ENCODE measurements at regions not wholly inside any gene's neighbourhood (a gene's known extent, or its start where the extent isn't known, plus 50 kb on each side); places are given as distances from the start of the nearest gene placed in this dataset.
A peak's percentile ranks its signal among the peaks of the same experiment; 100 is the strongest.
"Not testable (repeated sequence)": the region's sequence is repeated elsewhere in the genome, so short reads cannot be mapped to it uniquely, and the experiment has no call there.

DNA sequence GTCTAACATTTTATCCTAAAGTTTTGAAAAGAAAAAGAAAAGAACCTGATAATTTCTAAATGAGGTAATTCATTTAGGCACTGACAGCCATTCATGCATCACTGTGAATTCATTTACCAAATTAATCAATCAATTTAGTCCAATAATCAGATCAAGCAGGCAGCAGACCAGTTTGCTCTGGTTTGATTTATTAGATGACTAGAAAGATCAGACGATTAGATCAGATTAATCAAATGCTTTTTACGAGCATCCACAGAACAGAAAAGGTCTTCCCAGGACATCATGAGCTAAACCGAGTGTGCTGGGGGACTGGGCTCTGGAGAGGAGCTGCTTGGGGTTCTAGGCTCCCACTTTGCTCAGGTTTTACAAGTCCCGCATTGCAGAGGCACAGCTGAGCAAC lies 226.5 kb upstream of the MYO3A start:
- intact Hi-C loops (cut with DNase I, micrococcal nuclease) = no loop called here
- no peak for DNase-seq
- no peak for ATAC-seq

DNA sequence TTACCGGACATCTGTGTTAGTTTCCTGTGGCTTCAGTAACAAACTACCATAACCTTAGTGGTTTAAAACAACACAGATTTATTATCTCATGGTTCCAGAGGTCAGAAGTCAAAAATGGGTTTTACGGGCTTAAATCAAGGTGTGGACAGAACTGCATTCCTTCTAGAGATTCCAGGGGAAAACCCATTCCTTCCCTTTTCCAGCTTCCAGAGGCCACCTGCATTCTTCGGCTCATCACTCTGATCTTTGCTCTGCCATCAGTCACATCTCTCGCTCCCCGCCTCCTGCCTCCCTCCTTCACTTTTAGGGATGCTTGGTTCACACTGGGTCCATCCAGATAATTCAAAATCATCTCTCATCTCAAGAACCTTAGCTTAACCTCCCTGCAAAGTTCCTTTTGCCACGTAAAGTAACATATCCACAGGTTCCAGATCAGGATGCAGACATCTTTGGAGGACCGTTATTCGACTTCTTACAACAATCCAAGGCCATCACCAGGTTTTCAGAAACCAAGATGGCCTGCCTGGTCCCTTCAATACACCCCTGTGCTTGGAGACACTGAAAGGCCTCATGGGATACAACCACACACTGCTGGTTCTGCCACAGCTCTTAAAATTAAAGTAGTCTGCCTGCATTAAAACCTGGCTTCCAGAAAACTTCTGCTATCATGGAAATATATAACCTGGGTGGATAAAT lies 225.9 kb upstream of the MYO3A start:
- no peak for ATAC-seq
- no peak for DNase-seq
- intact Hi-C loops (cut with DNase I, micrococcal nuclease) = no loop called here

DNA sequence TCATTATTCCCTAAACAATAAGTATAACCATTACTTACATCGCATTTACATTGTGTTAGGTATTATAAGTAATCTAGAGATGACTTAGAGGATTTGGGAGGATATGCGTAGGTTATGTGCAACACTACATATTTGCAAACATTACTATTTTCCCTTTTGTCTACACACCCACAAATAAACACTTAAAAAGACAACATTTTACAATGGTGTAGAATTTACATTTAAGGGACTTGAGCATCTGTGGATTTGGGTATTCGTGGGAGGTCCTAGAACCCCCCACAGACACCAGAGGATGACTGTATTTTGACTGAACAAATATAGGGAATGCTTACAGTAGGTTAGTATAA lies 220.2 kb upstream of the MYO3A start:
- intact Hi-C loops (cut with DNase I, micrococcal nuclease) = no loop called here
- ATAC-seq (no peak), DNase-seq (no peak)

DNA sequence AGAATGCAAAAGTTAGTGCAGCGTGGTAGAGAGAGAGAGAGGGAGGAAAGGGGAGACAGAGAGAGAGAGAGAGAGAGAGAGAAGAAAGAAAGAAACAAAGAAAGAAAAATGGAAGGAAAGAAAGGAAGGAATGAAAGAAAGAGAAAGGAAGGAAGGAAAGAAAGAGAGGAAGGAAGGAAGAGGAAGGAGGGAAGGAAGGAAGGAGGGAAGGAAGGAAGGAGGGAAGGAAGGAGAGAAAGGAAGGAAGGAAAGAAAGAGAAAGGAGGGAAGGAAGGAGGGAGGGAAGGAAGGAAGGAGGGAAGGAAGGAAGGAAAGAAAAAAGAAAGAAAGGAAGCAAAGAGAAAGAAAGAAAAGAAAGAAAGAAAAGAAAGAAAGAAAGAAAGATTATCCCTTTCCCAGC lies 209.8 kb upstream of the MYO3A start:
- no peak for DNase-seq
- intact Hi-C loops (cut with DNase I, micrococcal nuclease) = no loop called here
- no peak for ATAC-seq

DNA sequence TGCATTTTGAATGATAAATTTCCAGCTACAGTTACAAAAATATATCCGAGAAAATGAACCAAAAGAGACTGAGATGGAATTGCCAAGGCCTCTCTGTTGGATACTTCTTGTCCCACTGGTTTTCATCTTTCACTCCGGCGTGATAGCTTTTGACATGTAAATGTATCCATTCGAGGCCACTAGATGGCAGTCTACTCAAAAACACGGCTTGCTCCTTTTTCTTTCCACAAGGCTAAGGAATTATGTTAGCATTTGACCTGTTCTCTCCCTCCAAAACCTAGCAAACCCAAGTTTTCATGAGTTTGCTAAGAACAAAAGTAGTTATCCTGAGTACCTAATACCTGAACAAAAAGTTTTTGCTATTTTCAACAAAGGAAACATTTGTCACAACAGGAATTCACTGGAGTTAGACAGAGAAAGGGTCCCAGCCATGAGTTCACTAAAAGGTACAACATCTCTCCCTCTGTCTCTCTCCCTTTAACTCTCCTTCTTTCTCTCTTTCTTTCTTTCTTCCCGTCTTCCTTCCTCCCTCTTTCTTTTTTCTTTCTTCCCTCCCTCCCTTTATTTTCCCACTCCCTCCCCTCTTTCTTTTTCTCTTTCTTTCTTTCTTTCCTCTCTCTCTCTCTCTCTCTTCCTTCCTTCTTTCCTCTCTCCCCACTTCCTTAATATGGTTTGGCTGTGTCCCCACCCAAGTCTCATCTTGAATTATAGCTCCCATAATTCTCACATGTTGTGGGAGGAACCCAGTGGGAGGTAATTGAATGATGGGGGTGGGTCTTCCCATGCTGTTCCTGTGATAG lies 207.9 kb upstream of the MYO3A start:
- DNase-seq = peak in 1 of 2 donors; percentile 5
- ATAC-seq = no peak
- intact Hi-C loops (cut with DNase I, micrococcal nuclease) = no loop called here

DNA sequence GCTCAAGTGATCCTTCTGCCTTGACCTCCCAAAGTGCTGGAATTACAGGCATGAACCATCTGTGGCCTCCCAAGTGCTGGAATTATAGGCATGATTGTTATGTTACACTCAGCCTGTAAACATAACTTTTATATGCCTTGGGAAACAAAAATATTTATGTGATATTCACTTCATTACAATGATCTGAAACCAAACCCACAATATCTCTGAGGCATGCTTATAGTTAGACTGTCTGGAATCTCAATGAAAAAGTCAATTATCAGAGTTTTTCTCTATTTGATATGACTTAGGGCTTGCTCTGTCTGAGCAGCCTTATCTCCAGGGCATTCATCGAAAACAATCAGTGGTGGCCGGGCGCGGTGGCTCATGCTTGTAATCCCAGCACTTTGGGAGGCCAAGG lies 195.3 kb upstream of the MYO3A start:
- no peak for DNase-seq
- intact Hi-C loops (cut with DNase I, micrococcal nuclease) = no loop called here
- no peak for ATAC-seq

DNA sequence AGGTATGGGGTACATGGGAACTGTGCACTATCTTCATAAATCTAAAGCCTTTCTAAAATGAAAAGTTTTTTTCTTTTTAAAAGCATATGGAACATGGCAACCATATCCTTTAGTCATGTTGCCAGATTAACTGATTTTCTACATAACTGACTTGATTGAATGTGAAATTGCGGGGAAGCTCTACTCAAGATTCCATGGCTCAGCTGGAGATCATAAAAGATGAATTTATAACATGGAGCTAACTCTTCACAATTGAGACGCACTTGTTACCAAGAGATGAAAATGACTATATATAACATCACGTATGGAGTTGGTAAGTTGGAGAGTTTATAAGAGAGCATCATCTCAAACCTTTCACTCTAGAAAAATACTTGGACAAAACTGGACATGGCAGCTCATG lies 190.2 kb upstream of the MYO3A start:
- ATAC-seq = no peak
- intact Hi-C loops (cut with DNase I, micrococcal nuclease) = no loop called here
- DNase-seq = no peak

DNA sequence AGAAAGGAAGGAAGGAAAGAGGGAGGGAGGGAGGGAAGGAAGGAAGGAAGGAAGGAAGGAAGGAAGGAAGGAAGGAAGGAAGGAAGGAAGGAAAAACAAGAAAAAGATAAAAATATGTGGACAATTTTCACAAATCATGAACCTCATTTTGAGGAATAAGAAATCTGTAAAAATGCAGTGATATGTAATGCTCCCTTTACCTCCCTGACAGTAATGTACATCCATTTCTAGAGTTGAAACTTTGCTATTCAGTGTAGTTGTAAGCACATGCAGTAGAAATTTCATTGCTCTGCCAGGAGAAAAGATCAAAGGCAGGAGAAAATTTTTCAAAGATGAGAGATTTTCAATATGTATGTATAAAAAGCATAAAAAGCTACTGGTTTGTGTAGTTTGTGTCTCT lies 189.5 kb upstream of the MYO3A start:
- DNase-seq (no peak), ATAC-seq (no peak)
- intact Hi-C loops (cut with DNase I, micrococcal nuclease) = no loop called here

DNA sequence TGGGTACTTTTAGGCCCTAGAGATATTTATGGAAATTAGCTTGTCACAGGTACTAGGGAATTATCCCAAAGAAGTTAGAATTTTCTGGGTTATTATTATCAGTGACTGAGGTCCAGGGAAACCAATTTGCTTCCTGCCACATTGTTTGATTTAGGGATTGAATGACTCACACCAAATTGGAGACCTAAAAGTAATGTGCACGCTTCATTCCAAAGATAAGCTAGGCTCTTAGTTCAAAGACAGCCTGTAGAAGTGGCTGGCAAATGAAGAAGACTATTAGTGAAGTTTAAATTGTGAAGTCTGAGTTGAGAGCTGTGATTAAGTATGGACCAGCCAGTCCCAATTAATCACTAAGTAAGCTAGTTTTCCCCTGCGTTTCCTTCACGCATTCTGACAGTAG lies 188.1 kb upstream of the MYO3A start:
- ATAC-seq (no peak), DNase-seq (no peak)
- intact Hi-C loops (cut with DNase I, micrococcal nuclease) = no loop called here

DNA sequence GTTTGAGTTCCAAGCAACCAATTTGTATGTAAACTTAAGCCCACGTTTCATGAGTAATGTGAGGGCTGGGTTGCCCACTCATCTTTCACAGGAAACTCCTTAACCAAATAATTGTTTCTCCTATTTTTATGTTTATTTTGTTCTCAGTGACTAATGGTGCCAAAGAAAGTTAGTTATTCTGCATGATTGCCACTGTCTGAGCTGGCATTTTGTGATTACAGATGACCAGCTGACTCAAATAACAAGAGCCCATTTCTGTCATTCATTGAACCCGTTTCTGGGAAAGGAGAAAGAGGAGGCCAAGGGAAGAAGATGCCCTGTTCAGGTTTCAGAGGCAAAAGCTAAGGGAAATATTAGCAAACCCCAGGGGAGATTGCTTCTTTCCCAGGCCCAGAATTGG lies 186.9 kb upstream of the MYO3A start:
- no peak for ATAC-seq
- no peak for DNase-seq
- intact Hi-C loops (cut with DNase I, micrococcal nuclease) = no loop called here

DNA sequence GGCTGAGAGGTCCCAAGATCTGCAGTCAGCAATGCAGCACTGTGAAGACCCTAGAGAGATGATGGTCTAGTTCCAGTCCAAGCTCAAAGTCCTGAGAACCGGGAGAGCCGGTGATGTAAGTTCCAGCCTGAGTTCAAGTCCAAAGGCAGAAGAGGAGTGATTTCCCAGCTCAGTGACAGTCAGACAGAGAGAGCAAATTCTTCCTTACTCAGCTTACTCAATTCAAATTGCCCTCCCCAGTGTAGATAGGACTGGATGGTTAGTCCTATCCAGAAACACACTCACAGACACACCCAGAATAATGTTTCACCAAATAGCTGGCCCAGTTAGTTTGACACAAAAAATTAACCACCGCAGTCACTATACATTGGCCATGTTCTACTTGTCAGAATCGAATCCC lies 185.5 kb upstream of the MYO3A start:
- intact Hi-C loops (cut with DNase I, micrococcal nuclease) = no loop called here
- DNase-seq (no peak), ATAC-seq (no peak)

DNA sequence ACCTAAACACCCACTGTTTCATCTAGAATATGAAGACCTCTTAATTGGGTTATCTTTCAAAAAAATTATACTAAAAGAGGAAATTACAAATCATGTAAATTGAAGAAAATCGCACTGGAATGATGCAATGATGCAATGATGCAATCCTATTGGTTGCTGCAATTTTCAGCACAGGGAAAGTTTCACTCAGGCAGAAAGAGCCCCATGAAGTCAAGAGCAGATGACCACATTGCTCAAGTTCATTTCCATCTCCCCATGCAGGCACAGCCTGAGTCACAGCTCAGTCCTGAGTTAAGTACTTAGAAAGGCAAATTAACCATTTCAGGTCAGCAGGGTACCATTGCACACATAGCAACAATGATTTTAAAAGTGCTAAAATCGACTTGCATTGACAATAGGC lies 180.3 kb upstream of the MYO3A start:
- ATAC-seq (no peak), DNase-seq (no peak)
- intact Hi-C loops (cut with DNase I, micrococcal nuclease) = no loop called here

DNA sequence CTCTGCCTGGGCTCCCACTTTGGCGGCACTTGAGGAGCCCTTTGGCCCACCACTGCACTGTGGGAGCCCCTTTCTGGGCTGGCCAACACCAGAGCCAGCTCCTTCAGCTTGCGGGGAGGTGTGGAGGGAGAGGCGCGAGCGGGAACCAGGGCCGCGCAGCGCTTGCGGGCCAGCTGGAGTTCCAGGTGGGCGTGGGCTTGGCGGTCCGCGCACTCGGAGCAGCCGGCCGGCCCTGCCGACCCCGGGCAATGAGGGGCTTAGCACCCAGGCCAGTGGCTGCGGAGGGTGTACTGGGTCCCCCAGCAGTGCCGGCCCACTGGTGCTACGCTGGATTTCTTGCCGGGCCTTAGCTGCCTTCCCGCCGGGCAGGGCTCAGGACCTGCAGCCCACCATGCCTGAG lies 178.2 kb upstream of the MYO3A start:
- DNase-seq; intact Hi-C loops (cut with DNase I, micrococcal nuclease); ATAC-seq: not testable (repeated sequence)

DNA sequence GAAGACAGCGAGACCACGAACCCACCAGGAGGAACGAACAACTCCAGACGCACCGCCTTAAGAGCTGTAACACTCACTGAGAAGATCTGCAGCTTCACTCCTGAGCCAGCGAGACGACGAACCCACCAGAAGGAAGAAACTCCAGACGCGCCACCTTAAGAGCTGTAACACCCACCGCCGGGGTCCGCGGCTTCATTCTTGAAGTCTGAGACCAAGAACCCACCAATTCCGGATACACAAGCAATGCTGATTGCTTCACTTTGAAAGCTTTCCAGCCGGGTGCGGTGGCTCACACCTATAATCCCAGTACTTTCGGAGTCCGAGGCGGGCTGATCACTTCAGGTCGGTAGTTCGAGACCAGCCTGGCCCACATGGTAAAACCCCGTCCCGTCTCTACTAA lies 177.2 kb upstream of the MYO3A start:
- DNase-seq = no peak
- intact Hi-C loops (cut with DNase I, micrococcal nuclease) = no loop called here

DNA sequence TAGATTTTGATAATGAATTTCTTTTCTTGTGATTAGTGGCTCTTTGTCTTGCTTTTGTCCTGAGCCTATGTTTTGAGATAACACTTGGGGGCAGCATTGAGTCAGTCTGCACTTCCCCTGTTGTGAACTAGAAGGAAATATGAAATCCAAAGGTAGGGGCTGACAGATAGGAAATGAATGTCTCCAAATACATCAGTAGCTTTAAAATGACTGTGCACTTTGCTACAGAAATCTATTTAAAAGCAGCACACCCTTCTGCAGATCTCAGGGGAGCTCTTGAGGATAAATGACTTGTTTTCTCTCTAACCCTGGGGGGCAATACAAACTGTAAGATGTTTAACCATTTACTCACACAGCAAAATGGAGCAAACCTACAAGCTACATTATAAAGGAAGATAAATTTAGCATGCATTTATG lies 176.0 kb upstream of the MYO3A start:
- ATAC-seq (no peak), DNase-seq (no peak)
- intact Hi-C loops (cut with DNase I, micrococcal nuclease) = no loop called here

More for the DNA sequence above, 177.2 kb upstream of the MYO3A start:
- no peak for ATAC-seq

DNA sequence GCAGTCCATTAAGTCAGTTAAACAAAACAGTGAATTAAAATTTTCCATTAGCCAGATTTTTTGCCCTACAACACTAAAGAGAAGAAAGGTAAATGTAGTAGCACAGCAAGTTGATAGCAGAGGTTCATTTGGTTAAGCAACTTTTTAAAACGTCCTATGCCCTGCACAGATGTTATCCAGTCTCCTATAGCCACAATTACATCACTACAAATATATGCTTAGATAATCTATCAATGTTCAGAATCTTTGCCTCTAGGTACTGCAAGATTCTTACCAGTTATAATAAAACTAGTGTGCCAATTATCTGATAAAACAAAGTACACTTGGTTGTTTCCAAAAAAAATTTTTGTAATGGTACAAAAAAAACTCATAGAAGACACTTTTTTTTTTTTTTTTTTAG lies 175.5 kb upstream of the MYO3A start:
- intact Hi-C loops (cut with DNase I, micrococcal nuclease) = no loop called here
- DNase-seq (no peak), ATAC-seq (no peak)

DNA sequence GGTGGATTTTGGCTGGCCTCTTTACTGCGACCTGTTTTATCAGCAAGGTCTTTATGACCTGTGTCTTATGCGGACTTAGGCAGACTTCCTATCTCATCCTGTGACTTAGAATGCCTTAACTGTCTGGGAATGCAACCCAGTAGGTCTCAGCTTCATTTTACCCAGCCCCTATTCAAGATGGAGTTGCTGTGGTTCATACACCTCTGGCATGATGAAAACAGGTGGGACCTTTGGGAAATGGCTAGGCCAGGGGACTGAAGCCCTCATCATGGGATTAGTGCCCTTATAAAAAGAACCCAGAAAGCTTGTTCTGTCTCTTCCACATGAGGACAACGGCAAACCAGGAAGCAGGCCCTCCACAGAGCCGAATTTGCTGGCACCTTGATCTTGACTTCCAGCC lies 172.1 kb upstream of the MYO3A start:
- DNase-seq = no peak
- ATAC-seq = no peak
- intact Hi-C loops (cut with DNase I, micrococcal nuclease) = no loop called here

DNA sequence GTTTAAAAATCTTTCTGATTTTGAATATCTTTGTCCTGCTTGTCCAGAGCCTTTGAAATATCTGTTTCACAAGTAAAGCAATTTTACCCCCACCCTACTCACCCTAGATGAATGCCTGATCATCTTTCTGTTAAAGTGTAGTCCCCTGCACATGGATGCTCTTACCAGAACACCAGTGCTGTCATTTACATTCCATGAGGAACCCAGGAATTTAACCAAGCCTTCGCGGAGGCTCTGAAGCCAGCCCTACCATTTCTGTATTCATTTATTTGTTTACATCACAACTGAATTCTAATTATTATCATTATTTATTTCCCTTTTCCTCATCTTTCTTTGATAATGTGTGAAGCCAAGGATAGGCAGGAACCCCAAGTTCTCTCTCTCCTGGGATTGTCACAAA lies 167.8 kb upstream of the MYO3A start:
- ATAC-seq (no peak), DNase-seq (no peak)
- intact Hi-C loops (cut with DNase I, micrococcal nuclease) = no loop called here

DNA sequence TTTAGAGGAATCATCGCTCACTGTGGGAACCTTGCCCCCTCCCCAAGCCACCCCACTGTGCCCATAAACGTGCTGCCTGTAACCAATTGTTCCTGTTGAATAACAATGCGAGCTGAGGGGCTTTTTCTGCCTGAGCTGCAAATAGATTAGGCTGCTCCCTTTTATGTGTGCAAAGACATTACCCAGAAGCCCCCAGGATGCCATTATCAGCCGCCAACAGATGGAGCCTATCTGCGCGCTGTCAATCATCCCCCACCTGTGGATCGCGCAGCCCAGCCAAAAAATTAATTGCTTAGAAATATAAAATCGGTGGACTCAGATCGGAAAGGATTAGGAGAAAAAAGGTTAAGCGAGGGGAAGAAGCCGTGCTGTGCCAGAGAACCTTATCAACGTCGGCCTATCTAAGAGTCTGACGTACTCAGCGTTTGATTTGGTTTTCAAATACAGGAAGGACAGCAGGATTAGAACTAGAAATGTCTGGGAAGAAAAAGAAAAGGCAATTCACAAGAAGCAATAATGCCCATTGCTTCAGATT lies 167.3 kb upstream of the MYO3A start:
- ATAC-seq (no peak), DNase-seq (no peak)

DNA sequence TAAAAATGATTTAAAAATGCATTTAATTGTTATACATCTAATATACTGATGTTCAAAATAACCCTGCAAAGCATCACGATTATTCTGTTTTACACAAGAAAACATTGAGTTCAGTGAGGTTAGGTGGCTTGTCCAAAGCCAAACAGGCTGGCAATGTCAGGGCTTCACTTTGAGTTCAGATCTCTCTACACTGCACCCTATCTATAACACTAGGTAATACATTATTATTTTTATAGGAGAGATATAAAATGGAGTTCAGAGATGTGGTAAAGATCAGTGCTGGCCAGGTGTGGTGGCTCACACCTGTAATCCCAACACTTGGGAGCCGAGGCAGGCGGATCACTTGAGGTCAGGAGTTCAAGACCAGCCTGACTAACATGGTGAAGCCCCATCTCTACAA lies 165.9 kb upstream of the MYO3A start:
- no peak for DNase-seq
- ATAC-seq = no peak
- intact Hi-C loops (cut with DNase I, micrococcal nuclease) = no loop called here

More for the DNA sequence above, 167.3 kb upstream of the MYO3A start:
- intact Hi-C loops (cut with DNase I, micrococcal nuclease) = no loop called here

DNA sequence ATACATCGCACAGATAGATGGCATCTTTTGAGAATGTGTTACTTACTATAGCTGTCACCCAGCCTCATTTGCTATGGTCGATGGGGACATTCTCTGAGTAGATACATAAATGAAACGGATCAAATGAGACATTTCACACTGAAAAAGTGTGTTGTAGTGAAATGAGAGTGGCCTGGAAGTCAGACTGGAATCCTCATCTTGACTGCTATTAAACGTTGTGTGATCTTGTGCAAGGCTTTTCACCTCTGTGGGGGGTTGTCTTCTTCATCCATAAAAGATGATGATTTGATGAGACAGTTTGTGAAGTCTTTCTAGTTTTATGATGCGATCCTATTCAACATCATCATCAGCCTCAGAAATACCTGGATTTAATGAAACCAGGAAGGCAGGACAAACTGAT lies 155.4 kb upstream of the MYO3A start:
- intact Hi-C loops (cut with DNase I, micrococcal nuclease) = no loop called here
- ATAC-seq (no peak), DNase-seq (no peak)

Measured in left colon (tissue), 2 donors.